HEK293T (cell line): ENCODE measurements at regions not wholly inside any gene's neighbourhood (a gene's known extent, or its start where the extent isn't known, plus 50 kb on each side); places are given as distances from the start of the nearest gene placed in this dataset.

Source experiments
- CTCF ChIA-PET: fragments of 350-600 bp; formaldehyde crosslinking; extraction: SDS; loops from one replicate; lab custom pipeline; 2021; ENCODE audit warnings: antibody characterized with exemption, inconsistent platforms; lab: Yijun Ruan, JAX
- POLR2A ChIA-PET: fragments of 350-600 bp; formaldehyde crosslinking; extraction: SDS; loops from one replicate; lab custom pipeline; 2020; ENCODE audit warnings: antibody characterized with exemption, inconsistent platforms; lab: Yijun Ruan, JAX
- DNase-seq: peaks from one replicate; pipeline ENCODE4 v3.0.0; 2012; ENCODE audit warnings: mixed read lengths; ENCODE audit errors: extremely low spot score
- ARNT ChIP-seq: fragments of 450-650 bp; IDR thresholded peaks from 2 replicates; pipeline ENCODE4 v1.6.1; 2017; ENCODE audit warnings: mild to moderate bottlenecking
- BHLHE40 ChIP-seq: fragments of 450-650 bp; IDR thresholded peaks from 2 replicates; pipeline ENCODE4 v1.6.1; 2016; ENCODE audit warnings: mild to moderate bottlenecking, moderate library complexity, borderline replicate concordance
- CTBP1 ChIP-seq: fragments of 450-650 bp; IDR thresholded peaks from 2 replicates; pipeline ENCODE4 v1.6.1; 2016; ENCODE audit warnings: borderline replicate concordance
- ELF4 ChIP-seq: fragments of 450-650 bp; IDR thresholded peaks from 2 replicates; pipeline ENCODE4 v1.6.1; 2017; ENCODE audit warnings: antibody characterized with exemption
- FOXA1 ChIP-seq: fragments of 450-650 bp; IDR thresholded peaks from 2 replicates; pipeline ENCODE4 v1.6.1; 2016; ENCODE audit warnings: mild to moderate bottlenecking
- FOXK2 ChIP-seq: fragments of 450-650 bp; IDR thresholded peaks from 2 replicates; pipeline ENCODE4 v1.6.1; 2016; ENCODE audit warnings: mild to moderate bottlenecking
- FOXM1 ChIP-seq: fragments of 450-650 bp; IDR thresholded peaks from 2 replicates; pipeline ENCODE4 v1.6.1; 2017; ENCODE audit warnings: mild to moderate bottlenecking, borderline replicate concordance
- HDGF ChIP-seq: fragments of 450-650 bp; IDR thresholded peaks from 2 replicates; pipeline ENCODE4 v1.6.1; 2017; ENCODE audit warnings: antibody characterized with exemption, borderline replicate concordance
- L3MBTL2 ChIP-seq: fragments of 450-650 bp; conservative IDR thresholded peaks from 2 replicates; pipeline ENCODE4 v1.6.1; 2016; ENCODE audit warnings: mild to moderate bottlenecking
- LEF1 ChIP-seq: fragments of 450-650 bp; IDR thresholded peaks from 2 replicates; pipeline ENCODE4 v1.6.1; 2017; ENCODE audit warnings: mild to moderate bottlenecking, borderline replicate concordance
- NFRKB ChIP-seq: fragments of 450-650 bp; IDR thresholded peaks from 2 replicates; pipeline ENCODE4 v1.6.1; 2016; ENCODE audit warnings: mild to moderate bottlenecking, moderate library complexity
- SP1 ChIP-seq: fragments of 450-650 bp; IDR thresholded peaks from 2 replicates; pipeline ENCODE4 v1.6.1; 2017
- SUZ12 ChIP-seq: fragments of 450-650 bp; IDR thresholded peaks from 2 replicates; pipeline ENCODE4 v1.6.1; 2016; ENCODE audit warnings: mild to moderate bottlenecking
- TARDBP ChIP-seq: fragments of 450-650 bp; IDR thresholded peaks from 2 replicates; pipeline ENCODE4 v1.6.1; 2016
- ZNF384 ChIP-seq: fragments of 450-650 bp; IDR thresholded peaks from 2 replicates; pipeline ENCODE4 v1.6.1; 2016
- TF ChIP-seq, protein P1 (sequence below): fragments of 450-650 bp; IDR thresholded peaks from 2 replicates; pipeline ENCODE4 v1.6.1; 2016

- no peak for DNase-seq
- CTCF ChIA-PET = no interaction called here
- TF ChIP-seq CTBP1 (no peak), ZNF384 (no peak), L3MBTL2 (no peak), FOXA1 (no peak), HDGF (no peak), SP1 (no peak), SUZ12 (no peak), FOXM1 (no peak), LEF1 (no peak), FOXK2 (no peak), TARDBP (no peak), NFRKB (no peak), BHLHE40 (no peak), ELF4 (no peak), ARNT (no peak)
- TF ChIP-seq, protein P1, sequence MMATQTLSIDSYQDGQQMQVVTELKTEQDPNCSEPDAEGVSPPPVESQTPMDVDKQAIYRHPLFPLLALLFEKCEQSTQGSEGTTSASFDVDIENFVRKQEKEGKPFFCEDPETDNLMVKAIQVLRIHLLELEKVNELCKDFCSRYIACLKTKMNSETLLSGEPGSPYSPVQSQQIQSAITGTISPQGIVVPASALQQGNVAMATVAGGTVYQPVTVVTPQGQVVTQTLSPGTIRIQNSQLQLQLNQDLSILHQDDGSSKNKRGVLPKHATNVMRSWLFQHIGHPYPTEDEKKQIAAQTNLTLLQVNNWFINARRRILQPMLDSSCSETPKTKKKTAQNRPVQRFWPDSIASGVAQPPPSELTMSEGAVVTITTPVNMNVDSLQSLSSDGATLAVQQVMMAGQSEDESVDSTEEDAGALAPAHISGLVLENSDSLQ = no peak
- POLR2A ChIA-PET = no interaction called here
Observed at GRCh38 chr3:189516039-189516438, 115.2 kb upstream of the TP63 start.

GRCh38 chr3:189517981-189518380 lies 113.2 kb upstream of the TP63 start:
- TF ChIP-seq LEF1 (no peak), FOXM1 (no peak), SP1 (no peak), ZNF384 (no peak), CTBP1 (no peak), L3MBTL2 (no peak), NFRKB (no peak), TARDBP (no peak), HDGF (no peak), FOXK2 (no peak), SUZ12 (no peak)
- CTCF ChIA-PET = no interaction called here
- no peak for DNase-seq
- POLR2A ChIA-PET = no interaction called here

GRCh38 chr3:189519458-189519857 lies 111.7 kb upstream of the TP63 start:
- TF ChIP-seq ZNF384 = no peak
- no peak for TF ChIP-seq LEF1
- TF ChIP-seq BHLHE40 = no peak
- no peak for TF ChIP-seq L3MBTL2
- TF ChIP-seq SUZ12 = no peak
- TF ChIP-seq FOXA1 = no peak
- no peak for TF ChIP-seq SP1
- no peak for TF ChIP-seq ARNT
- TF ChIP-seq FOXK2 = no peak
- TF ChIP-seq TARDBP = no peak
- TF ChIP-seq NFRKB = no peak
- TF ChIP-seq HDGF = no peak
- TF ChIP-seq FOXM1 = no peak
- DNase-seq = no peak
- ChIA-PET POLR2A (no interaction called here), CTCF (no interaction called here)

DNA sequence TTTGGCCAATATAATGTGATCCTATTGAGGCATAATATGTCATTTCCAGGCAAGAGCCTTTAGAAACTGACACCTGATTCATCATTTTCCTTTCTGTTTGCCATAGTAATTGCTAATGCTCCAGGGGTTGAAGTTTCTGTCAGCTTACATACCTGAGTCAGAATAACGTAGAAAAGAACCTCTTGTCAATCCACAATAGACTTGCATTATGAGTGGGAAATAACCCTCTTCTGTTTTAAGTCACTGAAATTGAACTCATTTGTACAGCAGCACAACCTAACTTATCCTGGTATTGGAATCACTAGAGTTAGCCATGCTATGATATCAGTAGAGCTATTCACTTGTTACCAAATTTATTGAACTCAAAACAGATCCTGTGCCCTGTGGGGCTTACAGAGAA lies 101.7 kb upstream of the TP63 start:
- DNase-seq = no peak
- ChIA-PET CTCF (no interaction called here), POLR2A (no interaction called here)
- no peak for TF ChIP-seq FOXK2
- TF ChIP-seq LEF1 = no peak
- no peak for TF ChIP-seq BHLHE40
- TF ChIP-seq, protein P1 = no peak
- no peak for TF ChIP-seq ELF4
- no peak for TF ChIP-seq ARNT
- TF ChIP-seq NFRKB = no peak

DNA sequence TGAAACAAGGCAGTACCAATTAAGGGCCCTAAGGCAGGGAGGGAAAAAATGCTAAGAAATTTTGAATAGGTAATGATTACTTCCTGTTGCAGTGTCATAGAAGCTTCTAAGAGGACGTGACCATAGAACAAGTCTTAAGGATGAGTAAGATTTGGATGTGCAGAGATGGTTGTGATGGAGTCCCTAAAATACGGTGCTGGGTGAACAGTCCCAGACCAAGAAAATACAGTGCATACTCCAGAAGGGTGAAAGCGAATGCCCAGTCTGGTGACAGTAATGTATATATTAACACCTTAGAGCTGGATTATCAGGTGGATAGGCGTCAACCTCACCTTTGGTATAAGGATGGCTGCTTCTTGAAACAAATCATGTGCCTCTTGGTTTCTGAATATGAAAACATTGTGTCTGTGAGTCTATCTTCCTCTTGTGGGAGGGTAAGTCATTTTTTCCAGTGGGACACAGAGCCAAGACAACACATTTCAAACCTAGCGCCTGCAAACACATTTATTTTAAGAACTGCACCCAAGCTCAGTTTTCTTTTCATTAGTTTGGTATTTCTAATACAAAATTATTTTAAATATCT lies 101.2 kb upstream of the TP63 start:
- DNase-seq = no peak
- TF ChIP-seq HDGF = no peak
- TF ChIP-seq CTBP1 = no peak
- no peak for TF ChIP-seq TARDBP
- TF ChIP-seq SP1 = no peak
- ChIA-PET CTCF (no interaction called here), POLR2A (no interaction called here)

- ChIA-PET POLR2A (no interaction called here), CTCF (no interaction called here)
- no peak for TF ChIP-seq ELF4
- TF ChIP-seq LEF1 = no peak
- no peak for TF ChIP-seq FOXM1
- TF ChIP-seq TARDBP = no peak
- no peak for TF ChIP-seq SUZ12
- no peak for TF ChIP-seq FOXK2
- TF ChIP-seq NFRKB = no peak
- no peak for TF ChIP-seq SP1
- TF ChIP-seq HDGF = no peak
- TF ChIP-seq L3MBTL2 = no peak
- no peak for TF ChIP-seq BHLHE40
- no peak for TF ChIP-seq FOXA1
- TF ChIP-seq, protein P1 = no peak
- TF ChIP-seq CTBP1 = no peak
- no peak for TF ChIP-seq ZNF384
- no peak for TF ChIP-seq ARNT
- DNase-seq = no peak
Observed at GRCh38 chr3:189530822-189531221, 100.4 kb upstream of the TP63 start.
